ENCODE measurements at regions not wholly inside any gene's neighbourhood (a gene's known extent, or its start where the extent isn't known, plus 50 kb on each side); places are given as distances from the start of the nearest gene placed in this dataset.

DNA sequence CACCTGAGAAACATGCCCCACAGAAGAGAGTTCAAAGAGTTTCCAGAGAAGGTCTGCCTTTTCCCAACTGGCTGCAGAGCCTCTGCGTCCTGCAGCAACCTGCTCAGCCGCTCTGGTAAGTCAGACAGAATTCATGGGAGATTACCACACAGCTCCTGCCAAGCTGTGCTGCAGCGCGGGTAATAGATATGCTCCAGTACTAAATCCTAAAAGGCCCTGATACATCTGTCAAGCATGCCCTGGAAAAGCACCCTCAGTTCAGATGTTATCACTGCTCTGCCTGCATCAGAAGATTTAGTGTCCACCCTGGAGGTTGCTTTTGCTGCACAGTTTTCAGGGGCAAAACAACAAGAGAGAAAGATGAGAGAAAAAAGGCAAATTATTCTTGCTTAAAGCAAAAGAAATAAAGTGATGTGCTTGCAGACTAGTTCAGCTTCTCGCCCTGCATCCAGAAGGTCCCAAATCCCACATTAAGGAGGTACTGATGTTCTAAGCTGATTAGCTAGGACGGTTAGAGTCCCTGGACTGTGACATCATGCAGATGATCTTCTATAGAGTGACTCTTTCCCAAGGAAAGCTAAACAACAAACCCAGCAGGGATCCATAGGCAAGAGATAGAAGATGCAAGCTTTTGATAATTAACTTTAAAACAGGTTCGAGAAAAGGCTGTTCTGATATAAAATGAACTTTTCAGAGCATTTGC lies 488.6 kb downstream of the BCL11A start:
- WGBS, 2 donors, result 49 to 51% methylated on average over 7 of the region's 7 CpGs
- ATAC-seq (ENCODE audit: low FRiP score) (no peak), DNase-seq (no peak)
- H3K4me1 ChIP-seq (ENCODE audit: control insufficient read depth in 1 of 2, insufficient read depth in 2 of 2, low read length in 2 of 2), result no peaks in the 10 kb centered on the region
- peaks cover 0 to 2% of the 10 kb centered on the region in 2 donors for H3K27me3 ChIP-seq (ENCODE audit: control insufficient read depth in 1 of 2, insufficient read depth in 2 of 2, low read length in 1 of 2)
- no peak overlapping the region for H3K27ac ChIP-seq (ENCODE audit: low read depth in 1 of 2, low read length in 2 of 2)
- intact Hi-C loops (cut with DNase I), result no loop called here
- H3K4me3 ChIP-seq (ENCODE audit: low read length in 2 of 2), result no peak overlapping the region
- H3K9me3 ChIP-seq (ENCODE audit: control insufficient read depth, low read length), result no peaks in the 10 kb centered on the region
- H3K36me3 ChIP-seq (ENCODE audit: control insufficient read depth in 1 of 2, insufficient read depth in 2 of 2, low read length in 1 of 2), result no peaks in the 10 kb centered on the region

DNA sequence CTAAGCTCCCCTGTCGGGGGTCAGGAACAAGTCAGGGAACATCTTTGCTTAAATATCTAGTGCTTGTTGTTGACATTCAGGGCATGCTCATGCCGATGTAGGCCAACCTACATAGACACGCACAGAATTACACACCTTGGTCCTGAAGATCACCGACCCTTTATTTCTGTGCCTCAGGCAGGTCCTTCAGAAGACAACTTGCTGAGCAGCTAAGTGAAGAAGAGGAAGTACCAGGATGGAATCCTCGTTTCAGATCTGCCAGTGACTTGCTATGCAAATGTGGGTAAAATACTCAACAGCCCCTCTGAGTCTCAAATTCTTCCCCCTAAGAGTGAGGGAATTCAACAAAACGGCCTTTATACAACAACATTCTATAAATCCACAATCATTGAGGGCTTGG lies 494.7 kb downstream of the BCL11A start:
- ATAC-seq (ENCODE audit: low FRiP score) (no peak), DNase-seq (no peak)
- Histone ChIP-seq H3K4me3 (ENCODE audit: low read length in 2 of 2) (no peak overlapping the region), H3K9me3 (ENCODE audit: control insufficient read depth, low read length) (peaks cover 1% of the 10 kb centered on the region), H3K36me3 (ENCODE audit: control insufficient read depth in 1 of 2, insufficient read depth in 2 of 2, low read length in 1 of 2) (no peaks in the 10 kb centered on the region), H3K27ac (ENCODE audit: low read depth in 1 of 2, low read length in 2 of 2) (no peak overlapping the region), H3K4me1 (ENCODE audit: control insufficient read depth in 1 of 2, insufficient read depth in 2 of 2, low read length in 2 of 2) (no peaks in the 10 kb centered on the region), H3K27me3 (ENCODE audit: control insufficient read depth in 1 of 2, insufficient read depth in 2 of 2, low read length in 1 of 2) (no peaks in the 10 kb centered on the region)
- intact Hi-C loops (cut with DNase I), result no loop called here
- 86 to 92% methylated on average over 6 of the region's 6 CpGs for WGBS, 2 donors

DNA sequence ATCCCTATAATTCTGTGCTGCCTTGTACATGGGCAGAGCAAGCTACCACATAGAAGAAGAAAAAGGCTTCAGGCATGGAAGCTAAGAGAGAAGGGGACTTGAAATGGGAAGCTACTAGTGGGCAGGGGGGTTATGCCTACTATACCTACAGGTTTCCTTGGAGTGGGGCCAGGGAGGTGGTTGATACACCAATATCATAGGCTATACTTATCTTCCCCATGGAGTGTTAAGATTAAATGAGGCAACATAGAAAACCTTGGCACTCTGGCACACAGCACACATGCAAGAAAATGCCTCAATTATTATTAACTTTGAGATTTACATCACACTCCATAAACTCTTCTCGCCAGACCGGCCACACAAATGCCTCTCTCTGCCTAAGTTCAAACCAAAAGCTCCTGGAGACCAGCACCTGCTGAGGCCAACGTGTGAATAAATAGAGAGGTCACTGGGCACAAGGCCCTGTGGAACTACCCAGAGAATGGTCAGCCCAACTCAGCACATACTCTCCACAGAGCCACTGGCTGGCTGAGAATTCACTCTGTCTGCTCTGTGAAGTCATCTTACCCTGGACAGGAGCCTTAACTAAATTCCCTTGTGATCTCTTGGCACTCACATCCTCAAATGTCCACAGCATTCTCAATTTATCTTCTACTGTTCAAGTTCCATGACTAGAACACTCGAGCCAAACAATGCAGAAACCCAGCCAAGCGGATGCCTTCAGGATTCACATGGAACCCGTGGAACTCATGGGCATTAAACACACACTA lies 498.7 kb downstream of the BCL11A start:
- no peak for ATAC-seq (ENCODE audit: low FRiP score)
- 25 to 31% methylated on average over 6 of the region's 6 CpGs for WGBS, 2 donors
- H3K27ac ChIP-seq (ENCODE audit: low read depth in 1 of 2, low read length in 2 of 2), result no peak overlapping the region
- no peaks in the 10 kb centered on the region for H3K36me3 ChIP-seq (ENCODE audit: control insufficient read depth in 1 of 2, insufficient read depth in 2 of 2, low read length in 1 of 2)
- no peak for DNase-seq
- H3K9me3 ChIP-seq (ENCODE audit: control insufficient read depth, low read length), result peaks cover 1% of the 10 kb centered on the region
- H3K4me3 ChIP-seq (ENCODE audit: low read length in 2 of 2), result no peak overlapping the region
- intact Hi-C loops (cut with DNase I), result no loop called here
- H3K4me1 ChIP-seq (ENCODE audit: control insufficient read depth in 1 of 2, insufficient read depth in 2 of 2, low read length in 2 of 2), result no peaks in the 10 kb centered on the region
- no peaks in the 10 kb centered on the region for H3K27me3 ChIP-seq (ENCODE audit: control insufficient read depth in 1 of 2, insufficient read depth in 2 of 2, low read length in 1 of 2)

DNA sequence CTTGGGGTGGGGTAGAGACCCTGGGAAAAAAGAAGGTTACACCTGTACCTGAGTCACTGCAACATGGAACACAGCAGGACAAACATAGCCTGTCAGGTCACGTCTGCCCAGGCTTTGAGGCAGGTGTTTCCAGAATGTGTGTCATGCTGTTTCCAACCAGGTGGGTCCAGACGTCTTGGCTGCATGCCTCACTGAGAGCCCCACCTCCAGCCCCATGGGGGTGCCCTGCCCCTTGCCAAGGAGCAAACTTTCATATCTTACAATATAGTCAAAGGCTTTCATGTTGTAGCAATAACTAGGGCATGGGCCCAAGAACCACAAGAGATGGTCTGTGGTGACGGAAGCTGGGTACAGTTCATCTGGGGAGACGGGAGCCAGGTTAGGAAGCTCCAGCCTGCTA lies 499.7 kb downstream of the BCL11A start:
- DNase-seq (no peak), ATAC-seq (ENCODE audit: low FRiP score) (no peak)
- H3K4me1 ChIP-seq (ENCODE audit: control insufficient read depth in 1 of 2, insufficient read depth in 2 of 2, low read length in 2 of 2), result no peaks in the 10 kb centered on the region
- no peaks in the 10 kb centered on the region for H3K27me3 ChIP-seq (ENCODE audit: control insufficient read depth in 1 of 2, insufficient read depth in 2 of 2, low read length in 1 of 2)
- H3K4me3 ChIP-seq (ENCODE audit: low read length in 2 of 2), result no peak overlapping the region
- 82 to 84% methylated on average over 4 of the region's 4 CpGs for WGBS, 2 donors
- H3K27ac ChIP-seq (ENCODE audit: low read depth in 1 of 2, low read length in 2 of 2), result no peak overlapping the region
- intact Hi-C loops (cut with DNase I), result no loop called here
- peaks cover 1% of the 10 kb centered on the region for H3K9me3 ChIP-seq (ENCODE audit: control insufficient read depth, low read length)
- H3K36me3 ChIP-seq (ENCODE audit: control insufficient read depth in 1 of 2, insufficient read depth in 2 of 2, low read length in 1 of 2), result no peaks in the 10 kb centered on the region

DNA sequence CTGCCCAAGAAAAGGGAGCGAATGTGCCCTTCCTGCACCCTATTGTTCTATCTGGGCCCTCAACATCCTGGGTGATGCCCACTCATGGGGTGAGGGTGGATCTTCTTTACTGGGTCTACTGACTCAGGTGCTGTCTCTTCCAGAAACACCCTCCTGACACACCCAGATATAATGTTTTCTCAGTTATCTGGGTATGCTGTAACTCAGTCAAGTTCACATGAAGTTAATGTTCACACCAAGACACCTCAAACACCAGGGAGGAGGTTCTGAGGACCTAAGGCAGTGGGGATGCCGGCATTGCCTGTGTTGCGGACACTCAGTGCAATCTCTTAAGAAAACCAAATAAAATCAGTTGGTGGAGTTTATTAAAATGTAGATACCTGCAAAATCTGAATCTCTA lies 500.9 kb downstream of the BCL11A start:
- H3K9me3 ChIP-seq (ENCODE audit: control insufficient read depth, low read length), result peaks cover 1% of the 10 kb centered on the region
- WGBS, 2 donors, result 93 to 97% methylated on average over 3 of the region's 3 CpGs
- H3K27me3 ChIP-seq (ENCODE audit: control insufficient read depth in 1 of 2, insufficient read depth in 2 of 2, low read length in 1 of 2), result no peaks in the 10 kb centered on the region
- no peak overlapping the region for H3K27ac ChIP-seq (ENCODE audit: low read depth in 1 of 2, low read length in 2 of 2)
- H3K4me3 ChIP-seq (ENCODE audit: low read length in 2 of 2), result no peak overlapping the region
- DNase-seq (no peak), ATAC-seq (ENCODE audit: low FRiP score) (peak; percentile 26)
- intact Hi-C loops (cut with DNase I), result no loop called here
- no peaks in the 10 kb centered on the region for H3K36me3 ChIP-seq (ENCODE audit: control insufficient read depth in 1 of 2, insufficient read depth in 2 of 2, low read length in 1 of 2)
- H3K4me1 ChIP-seq (ENCODE audit: control insufficient read depth in 1 of 2, insufficient read depth in 2 of 2, low read length in 2 of 2), result no peaks in the 10 kb centered on the region

DNA sequence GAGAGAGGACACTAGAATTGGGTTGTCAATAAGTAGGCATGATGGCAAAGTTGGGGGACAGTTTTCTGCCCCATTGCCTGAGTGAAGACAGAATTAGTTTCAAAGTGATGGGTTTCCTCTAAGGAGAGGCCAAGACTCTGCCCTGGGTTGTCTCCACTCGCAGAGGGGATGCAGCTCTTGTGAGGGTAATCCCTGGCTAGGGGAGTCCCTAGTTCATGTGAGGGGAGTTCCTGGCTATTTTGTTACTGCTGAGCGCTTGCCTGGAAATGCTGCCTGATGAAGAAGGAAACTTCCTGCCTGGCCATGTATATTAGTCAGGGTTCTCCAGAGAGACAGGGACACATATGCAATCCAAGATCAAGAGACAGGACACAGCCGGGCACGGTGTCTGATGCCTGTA lies 501.5 kb downstream of the BCL11A start:
- H3K27me3 ChIP-seq (ENCODE audit: control insufficient read depth in 1 of 2, insufficient read depth in 2 of 2, low read length in 1 of 2), result no peaks in the 10 kb centered on the region
- no peak for ATAC-seq (ENCODE audit: low FRiP score)
- H3K36me3 ChIP-seq (ENCODE audit: control insufficient read depth in 1 of 2, insufficient read depth in 2 of 2, low read length in 1 of 2), result no peaks in the 10 kb centered on the region
- H3K4me3 ChIP-seq (ENCODE audit: low read length in 2 of 2), result no peak overlapping the region
- peaks cover 1% of the 10 kb centered on the region for H3K9me3 ChIP-seq (ENCODE audit: control insufficient read depth, low read length)
- intact Hi-C loops (cut with DNase I), result no loop called here
- H3K4me1 ChIP-seq (ENCODE audit: control insufficient read depth in 1 of 2, insufficient read depth in 2 of 2, low read length in 2 of 2), result no peaks in the 10 kb centered on the region
- no peak overlapping the region for H3K27ac ChIP-seq (ENCODE audit: low read depth in 1 of 2, low read length in 2 of 2)
- no peak for DNase-seq
- WGBS, 2 donors, result 94 to 97% methylated on average over 4 of the region's 4 CpGs

DNA sequence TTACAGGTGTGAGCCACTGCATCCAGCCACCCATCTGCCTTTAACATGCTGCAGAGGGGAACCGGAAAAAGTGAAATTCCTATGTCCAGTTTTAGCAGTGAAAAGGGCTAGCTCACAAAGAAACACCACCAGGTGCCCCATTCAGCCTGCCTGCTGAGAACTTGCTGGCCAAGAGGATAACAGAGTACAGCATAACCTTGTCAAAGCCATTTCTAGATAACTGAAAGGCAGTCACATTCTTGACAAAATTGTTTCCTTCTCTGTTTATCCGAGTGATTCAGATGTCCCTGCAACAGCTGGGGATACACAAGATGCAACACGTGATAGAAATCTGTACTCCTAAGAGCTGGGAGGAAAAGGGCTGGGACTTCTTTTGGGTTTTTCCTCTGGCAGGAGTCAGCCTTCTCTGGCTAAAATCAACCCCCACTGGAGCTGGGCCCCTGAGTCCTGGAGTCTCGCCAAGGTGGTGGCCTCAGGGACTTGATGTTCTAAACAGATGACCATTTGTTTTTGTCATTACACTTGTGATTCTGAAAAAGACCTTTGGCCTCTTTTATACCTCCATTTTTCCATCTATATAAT lies 505.4 kb downstream of the BCL11A start:
- 60 to 64% methylated on average over 4 of the region's 4 CpGs for WGBS, 2 donors
- intact Hi-C loops (cut with DNase I), result no loop called here
- Histone ChIP-seq H3K27ac (ENCODE audit: low read depth in 1 of 2, low read length in 2 of 2) (no peak overlapping the region), H3K36me3 (ENCODE audit: control insufficient read depth in 1 of 2, insufficient read depth in 2 of 2, low read length in 1 of 2) (no peaks in the 10 kb centered on the region), H3K27me3 (ENCODE audit: control insufficient read depth in 1 of 2, insufficient read depth in 2 of 2, low read length in 1 of 2) (no peaks in the 10 kb centered on the region), H3K4me3 (ENCODE audit: low read length in 2 of 2) (no peak overlapping the region), H3K4me1 (ENCODE audit: control insufficient read depth in 1 of 2, insufficient read depth in 2 of 2, low read length in 2 of 2) (no peaks in the 10 kb centered on the region), H3K9me3 (ENCODE audit: control insufficient read depth, low read length) (no peaks in the 10 kb centered on the region)
- ATAC-seq (ENCODE audit: low FRiP score), result no peak
- DNase-seq, result no peak

DNA sequence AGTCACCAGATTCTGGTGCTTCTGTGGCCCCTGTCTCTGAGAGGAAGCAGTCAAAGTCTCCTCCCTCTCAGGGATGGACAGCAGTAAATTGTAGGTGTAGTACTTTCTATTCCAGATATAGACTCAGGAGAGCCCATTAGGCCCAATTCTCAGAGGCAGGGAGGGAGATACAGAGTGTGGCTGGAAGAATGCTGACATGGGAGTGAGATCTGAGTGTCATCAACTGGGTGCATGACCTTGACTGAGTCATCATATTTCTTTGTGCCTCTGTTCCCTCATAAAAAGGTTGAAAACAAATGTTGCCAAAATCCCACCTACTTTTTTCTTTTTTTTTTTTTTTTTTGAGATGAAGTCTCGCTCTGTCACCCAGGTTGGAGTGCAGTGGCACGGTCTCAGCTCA lies 506.1 kb downstream of the BCL11A start:
- ATAC-seq (ENCODE audit: low FRiP score), result no peak
- H3K9me3 ChIP-seq (ENCODE audit: control insufficient read depth, low read length), result no peaks in the 10 kb centered on the region

DNA sequence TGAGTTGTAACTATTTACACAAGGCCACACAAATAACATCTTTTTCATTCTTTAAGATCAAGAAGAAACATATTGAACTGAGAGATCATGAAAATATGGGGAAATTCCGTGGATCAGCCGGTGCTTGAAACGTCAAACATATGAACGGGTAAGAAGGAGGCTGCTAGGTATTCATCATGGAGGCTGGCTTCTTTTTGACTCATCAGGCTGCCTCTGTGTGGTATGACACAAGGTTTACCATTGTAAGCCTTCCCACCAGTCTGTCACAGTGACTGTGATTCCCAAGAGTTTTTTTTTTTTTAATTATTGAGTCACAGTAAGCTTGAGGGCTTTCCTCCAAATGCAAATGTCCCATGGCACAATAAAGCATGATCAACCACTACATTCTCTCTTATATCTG lies 506.9 kb downstream of the BCL11A start:
- Histone ChIP-seq H3K27me3 (ENCODE audit: control insufficient read depth in 1 of 2, insufficient read depth in 2 of 2, low read length in 1 of 2) (no peaks in the 10 kb centered on the region), H3K4me1 (ENCODE audit: control insufficient read depth in 1 of 2, insufficient read depth in 2 of 2, low read length in 2 of 2) (no peaks in the 10 kb centered on the region), H3K4me3 (ENCODE audit: low read length in 2 of 2) (no peak overlapping the region), H3K9me3 (ENCODE audit: control insufficient read depth, low read length) (no peaks in the 10 kb centered on the region), H3K27ac (ENCODE audit: low read depth in 1 of 2, low read length in 2 of 2) (no peak overlapping the region), H3K36me3 (ENCODE audit: control insufficient read depth in 1 of 2, insufficient read depth in 2 of 2, low read length in 1 of 2) (no peaks in the 10 kb centered on the region)
- intact Hi-C loops (cut with DNase I), result no loop called here
- no peak for DNase-seq
- ATAC-seq (ENCODE audit: low FRiP score), result no peak
- WGBS, 2 donors, result 72 to 84% methylated on average over 4 of the region's 4 CpGs

More for the DNA sequence above, 506.1 kb downstream of the BCL11A start:
- no peaks in the 10 kb centered on the region for H3K36me3 ChIP-seq (ENCODE audit: control insufficient read depth in 1 of 2, insufficient read depth in 2 of 2, low read length in 1 of 2)
- DNase-seq, result no peak
- no peak overlapping the region for H3K27ac ChIP-seq (ENCODE audit: low read depth in 1 of 2, low read length in 2 of 2)
- WGBS, 2 donors, result 98 to 100% methylated on average over 2 of the region's 2 CpGs
- no peak overlapping the region for H3K4me3 ChIP-seq (ENCODE audit: low read length in 2 of 2)
- H3K4me1 ChIP-seq (ENCODE audit: control insufficient read depth in 1 of 2, insufficient read depth in 2 of 2, low read length in 2 of 2), result no peaks in the 10 kb centered on the region
- intact Hi-C loops (cut with DNase I), result no loop called here
- no peaks in the 10 kb centered on the region for H3K27me3 ChIP-seq (ENCODE audit: control insufficient read depth in 1 of 2, insufficient read depth in 2 of 2, low read length in 1 of 2)
